ENCODE measurements at regions not wholly inside any gene's neighbourhood (a gene's known extent, or its start where the extent isn't known, plus 50 kb on each side); places are given as distances from the start of the nearest gene placed in this dataset.

DNA sequence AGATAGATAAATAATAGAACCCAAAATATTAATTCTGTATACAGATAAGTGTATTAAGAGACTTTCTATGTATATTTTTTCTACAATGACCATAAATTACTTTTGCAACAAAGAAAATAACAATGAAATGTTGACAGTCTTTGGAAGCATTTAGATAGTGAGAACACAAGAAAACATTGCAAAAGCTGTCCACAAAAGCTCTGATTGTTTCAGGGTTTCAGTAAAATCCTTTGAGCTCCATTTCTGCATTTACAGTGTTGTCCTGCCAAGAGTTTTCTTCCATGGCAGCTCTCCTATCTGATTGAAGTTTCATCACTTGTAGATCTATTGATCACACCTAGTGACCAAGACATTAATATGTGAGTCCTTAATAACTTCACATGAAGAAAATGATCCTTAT lies 321.8 kb downstream of the GPR37 start:
- Histone ChIP-seq H3K27ac (no peak overlapping the region), H3K27me3 (no peaks in the 10 kb centered on the region), H3K4me1 (ENCODE audit: insufficient read depth) (no peaks in the 10 kb centered on the region), H3K36me3 (no peaks in the 10 kb centered on the region), H3K9me3 (no peaks in the 10 kb centered on the region), H3K4me3 (no peak overlapping the region)
- no peak for DNase-seq
- TF ChIP-seq EP300 (IDR thresholded peaks at IDR 0.05) (no peak), POLR2A (IDR thresholded peaks at IDR 0.05) (no peak)
- TF ChIP-seq, protein P1, sequence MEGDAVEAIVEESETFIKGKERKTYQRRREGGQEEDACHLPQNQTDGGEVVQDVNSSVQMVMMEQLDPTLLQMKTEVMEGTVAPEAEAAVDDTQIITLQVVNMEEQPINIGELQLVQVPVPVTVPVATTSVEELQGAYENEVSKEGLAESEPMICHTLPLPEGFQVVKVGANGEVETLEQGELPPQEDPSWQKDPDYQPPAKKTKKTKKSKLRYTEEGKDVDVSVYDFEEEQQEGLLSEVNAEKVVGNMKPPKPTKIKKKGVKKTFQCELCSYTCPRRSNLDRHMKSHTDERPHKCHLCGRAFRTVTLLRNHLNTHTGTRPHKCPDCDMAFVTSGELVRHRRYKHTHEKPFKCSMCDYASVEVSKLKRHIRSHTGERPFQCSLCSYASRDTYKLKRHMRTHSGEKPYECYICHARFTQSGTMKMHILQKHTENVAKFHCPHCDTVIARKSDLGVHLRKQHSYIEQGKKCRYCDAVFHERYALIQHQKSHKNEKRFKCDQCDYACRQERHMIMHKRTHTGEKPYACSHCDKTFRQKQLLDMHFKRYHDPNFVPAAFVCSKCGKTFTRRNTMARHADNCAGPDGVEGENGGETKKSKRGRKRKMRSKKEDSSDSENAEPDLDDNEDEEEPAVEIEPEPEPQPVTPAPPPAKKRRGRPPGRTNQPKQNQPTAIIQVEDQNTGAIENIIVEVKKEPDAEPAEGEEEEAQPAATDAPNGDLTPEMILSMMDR (IDR thresholded peaks at IDR 0.05) = no peak
- intact Hi-C loops (cut with DNase I) = no loop called here

DNA sequence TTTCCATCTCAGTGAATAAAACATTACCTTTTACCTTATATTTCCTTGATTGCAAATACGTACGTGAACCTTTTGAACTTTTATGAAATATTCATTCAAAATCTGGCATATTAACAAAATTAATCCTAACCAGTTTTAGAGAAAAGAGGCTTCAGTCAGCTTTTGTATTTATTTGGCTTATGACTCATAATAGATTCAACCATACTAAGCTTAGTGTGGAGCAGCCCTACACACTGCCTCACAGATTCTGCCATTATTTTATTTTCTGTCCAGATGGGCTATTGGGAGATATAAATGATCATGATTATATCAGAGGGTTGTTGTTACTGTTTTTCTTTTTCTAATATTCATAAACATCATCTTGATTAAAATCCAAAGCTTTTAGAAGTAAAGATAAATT lies 325.5 kb downstream of the GPR37 start:
- WGBS, 3 donors = 78 to 83% (median 79%) methylated on average over 2 of the region's 2 CpGs
- no peak for DNase-seq
- intact Hi-C loops (cut with DNase I) = no loop called here

DNA sequence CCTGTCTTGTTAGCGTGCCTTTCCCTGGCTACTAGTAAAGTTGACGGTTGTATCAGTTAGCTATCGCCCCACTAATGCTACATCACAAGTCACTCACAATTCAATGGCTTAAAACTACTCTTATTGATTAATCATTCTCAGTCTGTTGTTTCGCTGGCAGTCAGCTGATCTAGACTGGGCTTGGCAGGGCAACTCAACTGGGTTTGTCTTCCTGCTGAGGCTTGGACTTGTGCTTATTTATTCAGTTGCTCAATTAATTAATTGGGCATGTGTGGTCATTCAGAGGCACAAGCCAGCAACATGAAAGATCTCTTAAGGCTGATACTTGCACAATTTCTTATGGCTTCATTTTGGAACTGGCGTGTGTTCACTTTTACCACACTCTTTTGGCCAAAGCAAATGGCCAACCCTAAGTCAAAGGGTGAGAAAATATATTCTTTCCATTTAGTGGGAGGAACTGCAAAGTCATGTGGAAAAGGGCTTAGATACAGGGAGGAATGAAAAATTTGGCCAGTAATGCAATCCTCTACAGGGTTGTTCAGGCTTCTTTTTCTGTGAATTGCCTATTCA lies 333.5 kb downstream of the GPR37 start:
- H3K36me3 ChIP-seq = no peaks in the 10 kb centered on the region
- H3K27me3 ChIP-seq = no peaks in the 10 kb centered on the region
- intact Hi-C loops (cut with DNase I) = no loop called here
- no peaks in the 10 kb centered on the region for H3K4me1 ChIP-seq (ENCODE audit: insufficient read depth)
- DNase-seq = no peak
- no peak overlapping the region for H3K27ac ChIP-seq
- 90 to 96% (median 92%) methylated on average over 5 of the region's 5 CpGs for WGBS, 3 donors
- H3K4me3 ChIP-seq = no peak overlapping the region
- no peaks in the 10 kb centered on the region for H3K9me3 ChIP-seq
- TF ChIP-seq POLR2A (IDR thresholded peaks at IDR 0.05) (no peak), EP300 (IDR thresholded peaks at IDR 0.05) (no peak)
- TF ChIP-seq, protein P1 (IDR thresholded peaks at IDR 0.05) = no peak

More for the DNA sequence above, 325.5 kb downstream of the GPR37 start:
- Histone ChIP-seq H3K4me3 (no peak overlapping the region), H3K4me1 (ENCODE audit: insufficient read depth) (no peaks in the 10 kb centered on the region), H3K9me3 (no peaks in the 10 kb centered on the region), H3K27me3 (no peaks in the 10 kb centered on the region), H3K27ac (no peak overlapping the region), H3K36me3 (no peaks in the 10 kb centered on the region)
- TF ChIP-seq EP300 (IDR thresholded peaks at IDR 0.05) = no peak
- TF ChIP-seq POLR2A (IDR thresholded peaks at IDR 0.05) = no peak
- TF ChIP-seq, protein P1 (IDR thresholded peaks at IDR 0.05) = no peak

DNA sequence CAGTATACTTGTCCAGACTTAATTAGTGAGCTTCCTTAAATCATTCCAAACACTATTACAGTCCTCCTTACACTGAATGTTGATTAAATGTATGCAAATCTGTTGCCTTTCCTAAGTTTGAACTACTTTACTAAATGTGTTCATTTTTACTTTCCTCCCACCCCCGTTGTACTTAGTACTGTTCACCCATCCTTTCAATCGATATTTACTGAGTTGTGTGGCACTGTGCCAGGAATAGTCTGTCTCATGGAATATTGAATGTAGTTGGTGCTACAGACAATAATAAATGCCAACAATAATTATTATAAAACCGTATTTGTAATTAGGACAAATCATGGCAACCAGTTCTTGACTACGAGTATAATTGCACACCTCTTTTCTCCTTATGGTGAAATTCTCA lies 335.7 kb downstream of the GPR37 start:
- Histone ChIP-seq H3K27me3 (no peaks in the 10 kb centered on the region), H3K27ac (no peak overlapping the region), H3K4me3 (no peak overlapping the region), H3K4me1 (ENCODE audit: insufficient read depth) (no peaks in the 10 kb centered on the region), H3K9me3 (no peaks in the 10 kb centered on the region), H3K36me3 (no peaks in the 10 kb centered on the region)
- WGBS, 3 donors = 77 to 82% (median 77%) methylated on average over 4 of the region's 4 CpGs
- TF ChIP-seq EP300 (IDR thresholded peaks at IDR 0.05) = no peak
- TF ChIP-seq POLR2A (IDR thresholded peaks at IDR 0.05) = no peak
- DNase-seq = no peak
- intact Hi-C loops (cut with DNase I) = no loop called here

DNA sequence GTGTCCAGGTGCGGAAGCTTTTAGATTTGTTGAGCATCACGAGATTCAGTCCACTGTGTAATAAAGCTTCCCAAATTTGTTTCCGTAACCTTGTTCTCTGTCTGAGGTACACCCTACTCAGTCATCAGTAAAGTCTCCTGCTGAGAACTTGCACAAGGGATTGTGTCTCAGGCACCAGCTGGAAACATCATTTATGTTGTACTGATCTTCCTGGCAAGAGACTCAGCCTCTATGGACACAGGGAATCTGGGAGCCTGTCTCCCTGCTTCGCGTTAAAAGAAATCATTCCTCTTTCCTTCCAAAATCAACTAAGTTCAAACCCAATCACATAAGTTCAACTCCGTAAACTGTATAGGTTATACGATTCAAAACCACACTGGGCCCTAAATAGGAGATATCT lies 336.8 kb downstream of the GPR37 start:
- 83 to 90% (median 84%) methylated on average over 7 of the region's 7 CpGs for WGBS, 3 donors
- Histone ChIP-seq H3K36me3 (no peaks in the 10 kb centered on the region), H3K27me3 (no peaks in the 10 kb centered on the region), H3K4me1 (ENCODE audit: insufficient read depth) (no peaks in the 10 kb centered on the region), H3K9me3 (no peaks in the 10 kb centered on the region), H3K4me3 (no peak overlapping the region), H3K27ac (no peak overlapping the region)
- TF ChIP-seq, protein P1 (IDR thresholded peaks at IDR 0.05) = no peak
- TF ChIP-seq POLR2A (IDR thresholded peaks at IDR 0.05) (no peak), EP300 (IDR thresholded peaks at IDR 0.05) (no peak)
- no peak for DNase-seq
- intact Hi-C loops (cut with DNase I) = no loop called here

All from ovary (tissue), 7 donors.